ENCODE measurements at regions not wholly inside any gene's neighbourhood (a gene's known extent, or its start where the extent isn't known, plus 50 kb on each side); places are given as distances from the start of the nearest gene placed in this dataset.
"Not testable (repeated sequence)": the region's sequence is repeated elsewhere in the genome, so short reads cannot be mapped to it uniquely, and the experiment has no call there.

DNA sequence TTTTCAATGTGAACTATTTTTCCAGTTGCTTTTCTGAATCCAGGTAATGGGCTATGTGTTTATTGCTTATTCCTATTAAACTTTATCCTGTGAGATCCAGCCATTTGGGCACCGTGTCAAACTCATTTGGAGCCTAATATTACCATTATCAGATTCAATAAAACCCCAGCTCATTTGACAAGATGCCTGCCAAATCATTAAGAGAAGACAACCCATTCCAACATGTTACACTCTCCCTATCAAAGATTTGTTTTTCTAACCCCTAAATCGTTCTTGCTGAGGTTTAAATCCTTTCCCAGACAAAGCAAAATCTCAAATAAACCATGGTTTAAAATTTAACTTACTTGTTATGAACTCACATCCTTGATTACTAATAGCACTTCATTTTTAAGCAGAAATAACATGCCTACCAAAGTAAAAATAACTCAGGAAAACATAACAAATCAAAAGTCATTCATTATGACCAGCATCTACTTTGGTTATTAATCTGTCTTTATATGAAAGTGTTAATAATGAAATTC lies 130.0 kb upstream of the TCF21 start:
- no peak for DNase-seq

DNA sequence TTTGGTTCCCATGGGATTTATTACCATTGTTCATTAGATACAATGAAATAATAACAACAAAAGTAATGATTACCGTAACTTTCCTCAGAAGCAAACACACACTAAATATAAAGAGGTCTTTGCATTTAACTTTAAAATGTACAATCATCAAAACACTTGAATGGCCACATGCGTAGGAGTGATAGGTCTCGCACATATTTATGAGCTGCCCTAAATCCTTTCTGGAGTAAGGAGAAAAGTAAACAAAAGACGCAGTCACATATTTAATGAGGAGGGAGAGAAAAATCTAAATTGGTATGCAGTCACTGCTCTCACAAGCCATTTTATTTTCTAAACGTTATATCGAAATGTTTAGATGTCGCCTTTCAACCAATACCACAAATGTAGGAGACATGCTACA lies 129.4 kb upstream of the TCF21 start:
- DNase-seq = no peak

DNA sequence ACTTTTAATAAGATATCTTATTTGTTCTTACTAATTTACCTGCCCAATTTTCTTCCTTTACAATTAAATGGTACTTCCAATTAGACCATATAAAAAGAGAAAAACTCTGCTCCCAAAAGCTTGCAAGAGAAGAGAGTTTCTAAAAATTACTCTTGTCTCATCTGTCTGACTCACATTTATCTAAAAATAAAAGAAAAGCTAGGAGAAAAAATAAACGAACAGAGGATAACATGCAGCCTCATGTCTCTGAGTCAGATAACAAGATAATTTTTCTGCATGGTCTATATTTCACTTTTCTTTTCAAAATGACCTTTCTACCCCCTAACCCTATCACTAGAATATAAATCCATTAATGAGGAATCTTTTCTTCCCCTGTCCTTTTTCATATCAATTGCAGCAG lies 127.2 kb upstream of the TCF21 start:
- DNase-seq = no peak

DNA sequence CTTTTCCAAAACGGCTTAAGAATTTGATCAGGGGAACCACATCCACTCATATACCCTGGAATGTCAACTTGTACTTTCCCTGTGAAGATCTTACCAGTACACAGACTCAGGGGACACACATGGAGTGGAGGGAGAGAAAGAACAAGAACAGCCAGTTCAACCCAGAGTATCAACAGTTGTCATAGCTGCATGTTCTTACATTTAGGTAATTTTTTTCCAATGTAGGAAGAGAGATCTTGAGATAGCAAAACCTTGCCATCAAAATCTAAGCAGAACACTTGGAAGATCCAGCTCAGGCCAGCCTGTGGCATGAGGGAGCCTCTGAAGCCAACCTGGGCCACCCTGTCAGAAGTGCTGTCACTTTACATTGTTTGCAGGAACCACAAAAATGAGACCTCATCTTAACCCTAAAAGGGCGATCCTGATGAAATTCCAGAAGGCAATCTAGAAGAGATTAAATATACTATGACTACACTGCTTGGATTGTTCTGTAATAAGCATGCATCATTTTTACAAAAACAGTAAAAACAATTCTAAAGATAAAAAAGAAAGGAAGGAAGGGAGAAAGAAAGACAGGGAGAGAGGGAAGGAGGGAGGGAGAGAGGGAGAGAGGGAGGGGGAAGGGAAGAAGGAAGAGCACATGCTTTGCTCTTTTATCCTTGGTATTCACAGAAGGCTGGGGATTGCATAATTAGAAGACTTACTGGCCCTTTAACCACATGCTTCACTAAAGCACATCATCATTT lies 124.7 kb upstream of the TCF21 start:
- DNase-seq = no peak

DNA sequence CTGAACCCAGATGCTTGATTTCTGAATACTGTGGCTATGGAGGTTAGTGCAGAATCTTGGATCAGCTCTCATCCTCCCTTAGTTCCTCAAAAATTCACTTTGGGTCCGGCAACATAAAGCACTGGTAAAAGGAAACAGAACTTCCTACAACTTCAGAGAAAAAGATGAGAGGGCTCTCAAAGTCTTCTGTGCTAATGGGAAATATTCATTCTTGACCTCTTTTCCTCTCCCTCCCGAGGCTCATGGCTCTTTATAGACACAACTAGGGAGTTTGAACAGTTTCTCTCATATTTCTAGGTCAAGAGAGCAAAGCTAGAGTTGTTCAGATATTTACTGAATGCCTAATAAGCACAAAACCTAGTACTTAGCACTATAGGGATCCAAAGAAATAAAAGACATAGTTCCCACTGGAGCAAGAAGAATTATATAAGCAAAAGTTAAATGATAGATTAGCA lies 124.1 kb upstream of the TCF21 start:
- no peak for DNase-seq

DNA sequence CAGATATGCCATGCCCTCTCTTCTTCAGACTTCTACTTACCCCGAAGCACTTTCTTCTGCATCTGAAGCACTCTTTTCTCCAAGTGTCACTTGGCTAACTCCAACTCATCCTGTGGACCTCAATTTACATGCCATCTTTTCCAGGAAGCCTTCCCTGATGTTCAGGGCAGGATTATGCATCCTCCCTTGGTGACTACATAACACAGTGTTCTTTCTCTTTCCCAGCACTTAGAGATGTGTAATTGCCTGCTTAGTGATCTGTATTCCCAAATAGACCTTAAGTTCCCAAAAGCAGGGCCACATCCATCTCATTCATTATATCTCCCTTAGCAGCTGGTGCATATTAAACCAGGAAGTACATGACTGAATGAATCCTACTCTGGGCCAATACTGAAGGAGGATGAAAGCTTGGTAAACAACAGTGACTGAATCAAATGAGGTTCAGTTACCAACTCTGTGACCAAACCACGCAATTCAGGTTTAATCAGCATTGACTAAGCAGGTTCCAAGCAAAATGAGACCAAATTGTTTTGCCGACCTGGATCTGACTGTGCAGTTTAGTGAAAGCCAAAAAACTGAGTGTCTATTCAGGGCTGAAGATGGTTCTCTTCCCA lies 121.4 kb upstream of the TCF21 start:
- no peak for DNase-seq

DNA sequence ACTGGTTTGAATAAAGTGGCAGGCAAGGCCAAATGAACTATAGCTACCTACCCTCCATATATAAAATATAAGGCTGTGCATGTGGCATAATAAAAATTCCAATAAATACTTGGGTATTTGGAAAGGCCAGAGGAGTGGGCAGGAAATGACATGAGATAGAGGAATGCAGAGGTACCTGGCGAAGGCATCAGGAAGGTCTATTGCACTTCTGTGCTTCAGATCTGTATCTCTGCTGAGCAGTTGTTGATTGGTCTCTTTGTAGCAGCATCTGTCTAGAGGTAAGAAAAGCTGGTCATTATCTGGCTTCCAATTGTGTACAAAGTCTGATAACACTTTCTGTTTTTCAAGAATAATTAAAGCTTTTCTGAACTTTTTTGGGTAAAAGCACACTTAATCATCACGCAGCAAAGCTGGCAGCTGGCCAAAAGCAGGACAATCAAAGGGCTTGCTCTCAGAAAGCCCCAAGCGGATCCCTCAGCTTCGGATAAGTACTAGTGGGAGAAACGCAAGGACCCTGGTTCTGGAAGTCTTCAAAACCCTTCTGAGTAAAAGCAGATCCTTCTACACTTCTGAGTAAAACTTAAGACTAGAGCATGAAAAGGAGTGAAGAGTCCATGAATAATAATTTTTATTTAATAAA lies 120.1 kb upstream of the TCF21 start:
- no peak for DNase-seq

DNA sequence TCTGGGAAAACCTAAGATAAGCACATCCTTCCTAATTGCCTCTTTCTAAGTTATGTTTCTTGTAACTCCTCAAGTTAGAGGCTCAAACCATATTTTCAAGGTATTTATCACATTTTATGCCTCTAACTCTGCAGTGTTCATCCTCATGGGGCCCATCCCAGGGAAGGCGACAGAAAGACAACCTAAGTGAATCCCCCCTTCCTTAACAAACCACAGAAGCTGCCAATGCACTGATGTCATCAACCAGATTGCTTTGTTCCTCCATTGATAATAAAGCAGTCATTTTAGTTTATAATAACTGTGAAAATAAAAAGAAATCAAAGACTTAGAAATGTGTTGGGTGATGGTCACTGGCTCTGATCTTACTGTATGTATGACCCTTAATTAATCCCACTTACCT lies 119.5 kb upstream of the TCF21 start:
- DNase-seq = no peak

DNA sequence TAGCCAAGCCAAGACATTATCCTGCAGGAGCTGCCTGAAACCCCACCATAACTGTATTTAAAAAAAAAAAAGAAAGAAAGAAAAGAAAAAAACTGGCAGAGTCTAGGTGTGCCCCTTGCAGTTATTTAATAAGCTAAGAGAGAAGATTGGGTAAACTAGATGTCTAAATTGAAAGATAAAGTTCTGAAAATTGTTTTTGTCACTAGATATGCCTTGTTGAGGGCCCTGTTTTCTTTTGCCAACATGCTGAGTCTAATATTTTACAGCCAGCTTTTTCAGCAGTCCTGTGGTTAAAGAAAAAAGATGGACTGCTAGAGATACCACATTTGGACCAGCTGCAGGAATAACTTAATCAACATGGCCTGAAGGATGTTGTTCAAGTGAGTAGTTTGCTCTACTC lies 116.3 kb upstream of the TCF21 start:
- DNase-seq = no peak

DNA sequence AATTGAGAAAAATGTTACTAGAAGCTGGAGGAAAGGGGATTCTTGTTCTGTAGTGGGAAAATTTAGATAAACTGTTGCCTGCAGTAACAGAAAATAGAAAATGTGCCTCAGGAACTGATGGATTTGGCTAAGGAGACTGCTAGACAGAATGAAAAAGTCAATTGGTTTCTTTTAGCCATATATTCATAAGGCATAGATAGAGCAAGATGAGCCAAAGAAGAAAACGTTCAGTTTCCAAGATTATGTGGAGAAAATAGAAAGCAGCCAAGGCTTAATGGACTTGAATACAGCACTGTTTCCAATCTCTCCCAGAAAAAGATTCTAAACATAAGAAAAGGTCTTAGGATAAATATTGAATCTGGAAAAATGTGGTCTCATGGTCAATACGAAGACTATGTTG lies 115.1 kb upstream of the TCF21 start:
- DNase-seq = no peak

DNA sequence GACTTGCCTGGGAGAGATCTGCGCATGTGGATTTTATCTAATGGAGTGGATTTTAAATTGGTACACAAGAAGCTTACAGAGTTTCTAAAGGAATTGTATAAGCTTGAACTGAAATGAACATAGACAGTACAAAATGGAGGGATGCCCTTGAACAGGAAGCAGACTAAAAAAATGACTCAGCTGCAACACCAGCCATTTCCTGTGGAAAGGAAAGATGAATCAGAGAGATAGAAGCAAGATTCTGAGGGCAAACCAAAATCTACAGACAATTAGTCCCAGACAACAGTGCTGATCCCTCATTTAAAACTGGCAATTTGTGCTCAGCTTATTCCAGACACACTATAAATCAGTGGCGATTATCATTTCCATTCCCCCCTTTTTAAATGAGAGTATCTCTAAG lies 114.6 kb upstream of the TCF21 start:
- no peak for DNase-seq

DNA sequence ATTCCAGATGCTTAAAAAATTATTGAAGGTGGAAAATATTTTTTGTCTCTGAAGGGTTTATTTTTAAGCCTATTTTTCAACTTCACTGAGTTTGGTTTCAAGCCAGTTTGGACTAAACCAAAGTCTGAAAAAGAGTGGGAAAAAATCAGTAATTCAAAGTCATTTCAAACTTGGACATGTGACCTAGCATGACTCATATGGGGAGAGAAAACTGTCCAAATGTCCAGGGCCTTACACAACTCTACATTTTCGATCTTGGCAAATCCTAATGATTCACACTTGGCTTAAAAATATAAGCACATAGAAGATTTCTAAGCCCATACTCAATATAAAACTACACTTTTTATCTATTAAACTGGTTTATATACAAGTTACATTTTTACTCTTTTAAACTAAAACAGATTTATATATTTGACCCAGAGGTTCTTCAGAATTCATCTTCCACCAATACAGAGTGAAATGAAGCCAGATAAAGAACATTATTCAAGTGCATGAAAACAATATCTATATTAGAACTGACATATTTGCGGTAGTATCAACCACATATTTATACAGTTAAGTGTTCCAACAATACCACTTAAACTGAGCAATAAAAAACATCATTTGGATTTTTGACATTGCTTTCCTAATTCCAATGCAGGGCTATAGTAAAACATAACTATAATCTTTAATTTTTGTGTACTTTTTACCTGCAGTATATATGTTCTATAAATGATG lies 110.3 kb upstream of the TCF21 start:
- DNase-seq = no peak

DNA sequence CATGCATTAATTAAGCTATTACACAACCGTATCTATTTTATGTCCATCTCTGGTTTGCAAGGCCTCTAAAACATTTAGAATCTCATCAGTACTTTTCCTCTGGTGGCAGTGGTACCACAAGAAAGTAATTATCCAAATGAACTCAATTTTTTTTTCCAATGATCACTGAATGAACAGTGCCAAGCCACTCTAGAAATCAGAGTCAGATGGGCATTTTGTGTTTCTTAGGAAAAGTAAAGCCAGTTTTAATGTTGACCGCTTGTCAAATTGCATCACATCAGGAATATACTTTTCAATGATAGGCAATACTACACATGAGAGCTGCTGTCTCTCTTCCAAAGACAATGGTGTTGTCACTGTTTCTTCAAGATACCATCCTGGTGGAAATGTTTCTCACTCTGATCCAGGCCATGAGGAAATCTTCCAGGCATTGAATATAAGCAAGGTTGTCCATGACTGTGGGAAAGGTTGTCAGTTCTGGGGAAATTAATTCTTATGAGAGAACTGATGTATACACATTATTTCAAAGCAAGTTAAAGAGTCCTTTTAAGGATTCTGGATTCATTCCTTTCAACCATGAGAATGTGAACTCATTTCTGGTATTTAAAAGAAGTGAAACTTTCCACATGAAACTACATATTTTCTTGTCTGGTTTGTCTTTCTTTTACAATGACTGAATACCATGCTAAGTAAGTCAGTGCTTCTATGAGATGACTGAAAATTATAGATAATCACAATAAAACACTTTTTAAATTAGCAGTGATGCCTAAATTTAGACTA lies 108.8 kb upstream of the TCF21 start:
- no peak for DNase-seq

DNA sequence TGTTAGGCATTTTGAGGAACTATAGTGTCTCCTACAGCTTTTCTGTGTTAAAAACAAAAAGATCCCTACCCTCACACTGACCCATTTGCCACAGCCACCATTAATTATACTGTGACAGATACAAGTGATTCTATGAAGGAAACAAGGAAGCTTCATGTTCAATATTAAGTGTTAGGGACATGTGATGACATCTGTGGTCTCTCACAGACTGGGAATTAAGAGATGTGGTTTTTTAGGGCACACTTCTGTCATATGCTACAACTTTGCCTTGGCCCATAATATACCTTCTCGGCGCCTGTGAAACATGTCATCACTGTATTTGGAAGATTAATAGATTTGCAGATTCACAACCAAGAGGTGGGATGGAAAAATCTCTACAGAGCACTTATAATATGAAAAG lies 102.9 kb upstream of the TCF21 start:
- DNase-seq = no peak

DNA sequence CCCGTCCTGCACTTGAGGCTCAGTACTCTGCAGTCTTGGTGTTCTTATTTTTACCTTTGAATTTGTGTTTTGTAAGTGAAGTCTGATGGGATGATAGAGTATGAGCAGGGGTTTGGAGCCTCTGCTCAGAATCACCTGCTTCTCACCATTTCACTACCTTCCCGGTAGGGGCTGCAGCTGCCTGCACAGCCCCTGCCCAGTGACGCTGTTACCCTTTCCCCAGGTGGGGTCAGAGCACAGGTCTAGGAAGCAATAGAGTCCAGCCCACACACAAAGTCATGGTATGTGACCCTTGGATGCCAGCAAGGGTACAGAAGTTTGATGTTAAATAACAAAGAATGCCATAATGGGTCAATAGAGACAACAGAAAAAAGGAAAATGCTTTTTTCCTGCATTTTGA lies 101.8 kb upstream of the TCF21 start:
- no peak for DNase-seq

DNA sequence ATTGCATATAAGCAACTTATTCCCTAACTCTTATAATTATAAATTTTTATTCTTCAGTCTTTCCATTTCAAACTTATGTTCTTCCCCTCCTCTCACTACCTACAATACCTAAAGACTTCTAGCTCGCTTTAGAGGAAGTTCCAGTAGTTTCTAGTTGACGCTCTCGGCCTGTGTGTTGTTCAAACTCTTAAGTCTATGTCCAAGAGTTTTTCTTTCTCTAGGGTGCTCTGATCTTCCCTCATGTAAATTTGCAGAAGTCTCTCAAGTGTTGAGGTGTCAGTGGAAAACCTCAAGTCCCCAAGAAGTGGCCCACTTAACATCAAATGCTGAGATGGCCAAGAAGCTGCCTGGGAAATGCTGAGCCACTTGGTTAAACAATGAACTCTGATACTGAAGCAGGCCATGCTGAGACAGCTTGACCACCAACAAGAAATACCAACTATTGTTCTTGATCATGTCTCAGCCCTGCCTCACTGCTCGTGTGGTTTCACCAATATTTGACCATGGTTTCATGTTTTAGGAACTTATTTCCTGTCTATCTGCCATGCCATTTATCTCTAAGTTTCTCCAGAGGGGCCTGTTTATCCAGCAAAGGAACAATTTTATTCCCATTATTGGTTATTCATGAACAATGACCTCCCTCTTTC lies 100.9 kb upstream of the TCF21 start:
- no peak for DNase-seq

DNA sequence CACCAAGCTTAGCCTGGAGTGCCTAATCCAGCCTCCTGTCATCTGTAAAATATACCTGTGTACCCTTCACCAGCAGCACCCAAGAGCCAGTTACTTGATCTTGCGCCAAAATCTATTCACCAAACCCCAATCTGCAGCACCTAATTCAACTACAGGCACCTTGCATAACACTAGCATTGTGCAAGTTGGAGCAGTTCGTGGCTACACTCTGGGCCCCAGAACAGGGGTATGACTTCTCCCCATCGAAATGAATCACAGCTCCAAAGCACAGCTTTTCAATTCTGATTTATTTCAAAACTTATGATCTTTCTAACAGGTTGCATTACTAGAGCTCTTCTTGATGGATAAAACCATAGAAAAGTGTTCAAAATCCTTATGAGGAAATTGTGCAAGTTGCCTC lies 100.4 kb upstream of the TCF21 start:
- no peak for DNase-seq

DNA sequence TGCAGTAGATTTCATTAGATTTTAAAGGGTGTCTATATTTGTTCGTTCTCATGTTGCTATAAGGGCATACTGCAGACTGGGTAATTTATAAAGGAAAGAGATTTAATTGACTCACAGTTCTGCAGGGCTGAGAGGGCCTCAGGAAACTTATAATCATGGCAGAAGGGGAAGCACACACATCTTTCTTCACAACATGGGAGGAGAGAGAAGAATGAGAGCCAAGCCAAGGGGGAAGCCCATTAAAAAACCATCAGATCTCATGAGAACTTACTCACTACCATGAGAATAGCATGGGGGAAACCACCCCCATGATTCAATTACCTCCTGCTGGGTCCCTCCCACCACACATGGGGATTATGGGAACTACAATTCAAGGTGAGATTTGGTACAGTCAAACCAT lies 99.5 kb upstream of the TCF21 start:
- DNase-seq = not testable (repeated sequence)

DNA sequence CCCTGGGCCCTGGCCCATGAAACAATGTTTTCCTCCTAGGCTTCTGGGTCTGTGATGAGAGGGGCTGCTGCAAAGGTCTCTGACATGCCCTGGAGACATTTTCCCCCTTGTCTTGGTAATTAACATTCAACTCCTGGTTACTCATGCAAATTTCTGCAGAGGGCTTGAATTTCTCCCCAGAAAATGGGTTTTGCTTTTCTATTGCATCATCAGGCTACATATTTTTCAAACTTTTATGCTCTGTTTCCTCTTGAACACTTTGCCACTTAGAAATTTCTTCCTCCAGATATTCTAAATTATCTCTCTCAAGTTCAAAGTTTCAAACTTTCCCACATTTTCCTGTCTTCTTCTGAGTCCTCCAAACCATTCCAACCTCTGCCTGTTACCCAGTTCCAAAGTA lies 98.2 kb upstream of the TCF21 start:
- DNase-seq = not testable (repeated sequence)

DNA sequence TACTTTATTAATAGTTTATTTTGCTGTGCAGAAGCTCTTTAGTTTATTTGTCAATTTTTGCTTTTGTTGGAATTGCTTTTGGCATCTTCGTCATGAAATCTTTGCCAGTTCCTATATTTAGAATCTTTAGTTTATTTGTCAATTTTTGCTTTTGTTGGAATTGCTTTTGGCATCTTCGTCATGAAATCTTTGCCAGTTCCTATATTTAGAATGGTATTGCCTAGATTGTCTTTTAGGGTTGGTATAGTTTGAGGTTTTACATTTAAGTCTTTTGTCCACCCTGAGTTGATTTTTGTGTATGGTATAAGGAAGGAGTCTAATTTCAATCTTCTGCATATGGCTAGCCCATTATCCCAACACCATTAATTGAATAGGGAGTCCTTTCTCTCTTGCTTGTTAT lies 93.9 kb upstream of the TCF21 start:
- not testable (repeated sequence) for DNase-seq

DNA sequence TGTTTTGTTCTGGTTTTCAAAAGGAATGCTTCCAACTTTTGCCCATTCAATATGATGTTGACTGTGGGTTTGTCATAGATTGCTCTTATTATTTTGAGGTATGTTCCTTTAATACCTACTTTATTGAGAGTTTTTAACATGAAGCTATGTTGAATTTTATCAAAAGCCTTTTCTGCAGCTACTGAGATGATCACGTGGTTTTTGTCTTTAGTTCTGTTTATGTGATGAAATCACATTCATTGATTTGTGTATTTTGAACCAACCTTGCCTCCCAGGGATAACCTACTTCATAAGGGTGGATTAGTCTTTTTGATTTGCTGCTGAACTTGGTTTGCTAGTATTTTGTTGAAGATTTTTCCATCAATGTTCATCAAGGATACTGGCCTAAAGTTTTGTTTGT lies 92.7 kb upstream of the TCF21 start:
- DNase-seq = no peak

DNA sequence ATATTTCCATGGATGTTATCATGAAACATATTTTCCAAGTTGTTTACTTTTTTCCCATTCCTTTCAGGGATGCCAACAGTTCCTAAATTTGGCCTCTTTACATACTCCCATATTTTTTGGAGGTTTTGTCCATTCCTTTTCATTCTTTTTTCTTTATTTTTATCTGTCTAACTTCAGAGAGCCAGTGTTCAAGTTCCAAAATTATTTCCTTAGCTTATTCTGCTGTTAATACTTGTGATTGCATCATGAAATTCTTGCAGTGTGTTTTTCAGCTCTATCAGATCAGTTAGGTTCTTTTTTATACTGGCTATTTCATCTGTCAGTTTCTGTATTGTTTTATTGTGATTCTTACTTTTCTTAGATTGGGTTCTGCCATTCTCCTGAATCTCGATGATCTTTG lies 89.9 kb upstream of the TCF21 start:
- no peak for DNase-seq

All from NCI-H1417 treated with DMSO at 0.1 percent for 48 hours (cell line).